ENCODE measurements at regions not wholly inside any gene's neighbourhood (a gene's known extent, or its start where the extent isn't known, plus 50 kb on each side); places are given as distances from the start of the nearest gene placed in this dataset.

GRCh38 chr9:121576281-121577075 is 75.0 kb upstream of the DAB2IP start:
- H3K9me3 ChIP-seq (ENCODE audit: control insufficient read depth, insufficient read depth, low read length), result no peaks in the 10 kb centered on the region; the same call in 1 of the 2 replicates
- H3K27ac ChIP-seq (ENCODE audit: low read depth, low read length), result no peak overlapping the region
- DNase-seq (ENCODE audit: low read depth, low spot score), result no peak
- ChIA-PET POLR2A (no interaction called here), CTCF (no interaction called here)
- no peaks in the 10 kb centered on the region for H3K27me3 ChIP-seq (ENCODE audit: control insufficient read depth, insufficient read depth, low read length)
- TF ChIP-seq CTCF (IDR thresholded peaks at IDR 0.05; ENCODE audit: low read depth, low read length), result no peak
- H3K4me3 ChIP-seq (ENCODE audit: low read depth, low read length), result no peak overlapping the region

DNA sequence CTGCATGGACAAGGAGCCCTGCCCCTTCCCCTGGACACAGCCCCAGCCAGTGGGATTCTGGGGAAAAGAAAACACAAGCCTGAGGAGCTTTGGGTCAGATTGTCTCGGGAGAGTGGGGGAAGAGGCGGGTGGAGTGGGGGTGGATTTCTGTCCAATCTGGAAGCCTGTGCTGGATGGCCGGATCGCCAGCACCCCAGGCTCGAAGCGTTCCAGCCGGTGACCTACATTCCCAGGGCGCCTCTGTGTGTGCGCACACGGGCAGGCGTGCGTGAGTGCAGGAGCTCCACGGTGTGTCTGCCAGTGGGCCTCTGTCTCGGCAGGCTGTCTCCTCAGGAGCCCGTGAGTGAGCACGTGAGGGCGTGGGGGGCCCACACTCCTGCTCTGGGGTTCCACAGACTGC is 74.3 kb upstream of the DAB2IP start:
- ChIA-PET POLR2A (no interaction called here), CTCF (no interaction called here)
- H3K27ac ChIP-seq (ENCODE audit: low read depth, low read length), result no peak overlapping the region
- no peaks in the 10 kb centered on the region; the same call in 1 of the 2 replicates for H3K9me3 ChIP-seq (ENCODE audit: control insufficient read depth, insufficient read depth, low read length)
- H3K4me3 ChIP-seq (ENCODE audit: low read depth, low read length), result no peak overlapping the region
- no peak for DNase-seq (ENCODE audit: low read depth, low spot score)
- H3K27me3 ChIP-seq (ENCODE audit: control insufficient read depth, insufficient read depth, low read length), result no peaks in the 10 kb centered on the region
- TF ChIP-seq CTCF (IDR thresholded peaks at IDR 0.05; ENCODE audit: low read depth, low read length), result no peak

GRCh38 chr9:121577572-121577971 is 73.9 kb upstream of the DAB2IP start:
- CTCF ChIA-PET, result no interaction called here
- H3K27ac ChIP-seq (ENCODE audit: low read depth, low read length), result no peak overlapping the region
- H3K9me3 ChIP-seq (ENCODE audit: control insufficient read depth, insufficient read depth, low read length), result no peaks in the 10 kb centered on the region; the same call in 1 of the 2 replicates
- POLR2A ChIA-PET, result no interaction called here
- no peak for DNase-seq (ENCODE audit: low read depth, low spot score)
- TF ChIP-seq CTCF (IDR thresholded peaks at IDR 0.05; ENCODE audit: low read depth, low read length), result no peak
- H3K27me3 ChIP-seq (ENCODE audit: control insufficient read depth, insufficient read depth, low read length), result no peaks in the 10 kb centered on the region
- no peak overlapping the region for H3K4me3 ChIP-seq (ENCODE audit: low read depth, low read length)

DNA sequence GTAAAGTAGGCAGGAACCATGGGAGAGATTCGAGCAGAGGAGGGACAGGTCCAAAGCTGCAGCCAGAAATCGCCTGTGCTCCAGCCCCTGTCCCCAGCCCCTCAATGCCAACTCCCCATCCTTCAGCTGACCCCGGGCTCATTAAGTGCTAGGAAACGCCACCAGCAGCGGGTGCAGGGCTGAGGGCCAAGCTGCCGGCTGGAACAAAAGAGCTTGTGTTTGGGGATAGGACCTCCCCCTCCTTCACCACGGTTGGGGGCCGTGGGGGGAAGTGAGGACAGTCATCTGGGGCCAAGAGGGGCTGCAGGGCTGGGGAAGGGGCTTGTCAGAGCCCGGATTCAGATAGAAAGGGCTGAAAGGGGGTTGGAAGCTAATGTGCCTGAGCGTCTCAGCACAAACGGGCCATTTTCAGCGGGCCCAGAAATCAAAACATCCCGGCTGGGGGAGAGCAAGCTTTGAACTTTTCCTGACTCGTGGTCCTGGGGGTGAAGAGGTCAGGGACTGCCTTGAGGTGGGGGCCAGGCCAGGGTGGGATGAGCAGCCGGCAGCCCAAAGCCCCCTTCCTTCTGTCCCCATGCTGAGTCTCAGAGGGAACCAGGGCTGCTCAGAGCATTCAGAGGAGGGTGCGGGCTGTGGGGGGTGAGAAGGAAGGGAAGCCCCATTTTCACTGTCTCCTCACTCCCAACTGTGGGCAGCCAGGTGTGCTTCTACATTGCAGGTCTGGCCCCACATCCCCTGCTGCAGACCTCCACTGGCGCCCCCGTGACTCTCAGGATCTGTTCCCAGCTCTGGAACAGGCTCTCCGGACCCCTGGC is 69.4 kb upstream of the DAB2IP start:
- no peak overlapping the region for H3K27ac ChIP-seq (ENCODE audit: low read depth, low read length)
- TF ChIP-seq CTCF (IDR thresholded peaks at IDR 0.05; ENCODE audit: low read depth, low read length), result no peak
- ChIA-PET POLR2A (no interaction called here), CTCF (interaction anchor here (0.7 kb wide), 1 partner anchor 7 kb away, joined by 3 read pairs; no protein-coding TSS in a partner anchor)
- no peak for DNase-seq (ENCODE audit: low read depth, low spot score)
- H3K9me3 ChIP-seq (ENCODE audit: control insufficient read depth, insufficient read depth, low read length), result no peaks in the 10 kb centered on the region; the same call in 1 of the 2 replicates
- H3K4me3 ChIP-seq (ENCODE audit: low read depth, low read length), result no peak overlapping the region
- H3K27me3 ChIP-seq (ENCODE audit: control insufficient read depth, insufficient read depth, low read length), result no peaks in the 10 kb centered on the region

GRCh38 chr9:121582641-121583040 is 68.8 kb upstream of the DAB2IP start:
- ChIA-PET CTCF (no interaction called here), POLR2A (interaction anchor here (0.6 kb wide), 1 partner anchor 1580 kb away, joined by 3 read pairs; no protein-coding TSS in a partner anchor)
- DNase-seq (ENCODE audit: low read depth, low spot score), result no peak
- Histone ChIP-seq H3K27ac (ENCODE audit: low read depth, low read length) (no peak overlapping the region), H3K9me3 (ENCODE audit: control insufficient read depth, insufficient read depth, low read length) (no peaks in the 10 kb centered on the region; the same call in 1 of the 2 replicates), H3K27me3 (ENCODE audit: control insufficient read depth, insufficient read depth, low read length) (no peaks in the 10 kb centered on the region), H3K4me3 (ENCODE audit: low read depth, low read length) (no peak overlapping the region)
- TF ChIP-seq CTCF (IDR thresholded peaks at IDR 0.05; ENCODE audit: low read depth, low read length), result no peak
